ENCODE measurements at regions not wholly inside any gene's neighbourhood (a gene's known extent, or its start where the extent isn't known, plus 50 kb on each side); places are given as distances from the start of the nearest gene placed in this dataset.

- H3K9me3 ChIP-seq (ENCODE audit: control insufficient read depth, low read length, poor library complexity, severe bottlenecking): no peaks in the 10 kb centered on the region
- no peak for ATAC-seq
- Mint-ChIP-seq H3K27me3 (peaks cover 6% of the 10 kb centered on the region), H3K36me3 (ENCODE audit: low read depth) (peaks cover under 1% of the 10 kb centered on the region), H3K4me1 (no peaks in the 10 kb centered on the region), H3K4me3 (no peak overlapping the region), H3K27ac (no peak overlapping the region)
- DNase-seq: no peak
Measured at GRCh38 chr5:43771611-43772031, 168.6 kb downstream of the NNT start.

- no peaks in the 10 kb centered on the region for H3K9me3 ChIP-seq (ENCODE audit: control insufficient read depth, low read length, poor library complexity, severe bottlenecking)
- no peak overlapping the region for H3K4me3 Mint-ChIP-seq
- no peak overlapping the region for H3K27ac Mint-ChIP-seq
- H3K4me1 Mint-ChIP-seq: no peaks in the 10 kb centered on the region
- H3K36me3 Mint-ChIP-seq (ENCODE audit: low read depth): no peaks in the 10 kb centered on the region
- ATAC-seq (no peak), DNase-seq (no peak)
- no peaks in the 10 kb centered on the region for H3K27me3 Mint-ChIP-seq
Measured at GRCh38 chr5:43769571-43770355, 166.8 kb downstream of the NNT start.
